Activated naive CD8-positive, alpha-beta T cell treated with anti-CD3 and anti-CD28 coated beads for 36 hours (primary cell): ENCODE measurements at regions not wholly inside any gene's neighbourhood (a gene's known extent, or its start where the extent isn't known, plus 50 kb on each side); places are given as distances from the start of the nearest gene placed in this dataset.
"Not testable (repeated sequence)": the region's sequence is repeated elsewhere in the genome, so short reads cannot be mapped to it uniquely, and the experiment has no call there.

Experiments
- DNase-seq: peaks from one replicate; pipeline ENCODE4 v3.0.0; 2021
- H3K27ac Mint-ChIP-seq: one replicate; pipeline ENCODE4 v1.8.0; 2022; ENCODE audit warnings: mild to moderate bottlenecking, moderate library complexity, mixed read lengths
- H3K27me3 Mint-ChIP-seq: one replicate; pipeline ENCODE4 v1.8.0; 2022; ENCODE audit warnings: mild to moderate bottlenecking, mixed read lengths
- H3K36me3 Mint-ChIP-seq: one replicate; pipeline ENCODE4 v1.8.0; 2021; ENCODE audit warnings: mild to moderate bottlenecking, mixed read lengths
- H3K4me1 Mint-ChIP-seq: one replicate; pipeline ENCODE4 v1.8.0; 2021; ENCODE audit warnings: mixed read lengths
- H3K4me3 Mint-ChIP-seq: one replicate; pipeline ENCODE4 v1.8.0; 2022; ENCODE audit warnings: mild to moderate bottlenecking, moderate library complexity, mixed read lengths
- H3K9me3 Mint-ChIP-seq: one replicate; pipeline ENCODE4 v1.8.0; 2022; ENCODE audit warnings: mixed read lengths

DNA sequence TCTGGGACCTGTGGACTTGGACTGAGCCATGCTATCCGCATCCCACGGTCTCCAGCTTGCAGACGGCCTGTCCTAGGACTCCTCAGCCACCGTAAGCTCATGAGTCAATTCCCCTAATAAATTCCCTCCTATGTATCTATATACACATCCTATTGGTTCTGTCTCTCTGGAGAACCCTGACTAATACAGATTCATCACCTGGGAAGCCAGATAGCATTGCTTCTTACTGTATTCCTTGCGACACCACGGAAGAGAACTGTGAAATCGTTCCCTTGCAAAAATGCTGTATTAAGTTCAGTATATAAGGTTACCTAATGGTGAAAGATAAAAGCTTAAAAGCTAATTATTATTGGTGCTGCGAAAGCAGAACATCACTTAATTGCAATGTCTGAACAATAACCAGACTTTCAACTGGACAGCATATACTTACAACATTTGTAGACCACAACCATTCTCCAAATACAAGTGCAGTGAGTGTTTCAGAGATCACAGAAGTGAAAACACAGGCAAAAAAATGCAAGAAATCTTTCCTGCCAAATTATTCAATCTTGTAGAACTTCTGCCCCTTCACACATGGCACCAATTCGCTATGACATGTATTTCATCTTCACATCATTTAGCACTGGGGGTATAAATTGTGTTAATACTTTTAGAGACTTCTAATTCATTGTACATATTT is 352.9 kb downstream of the TXNL1 start:
- Mint-ChIP-seq H3K9me3 (no peaks in the 10 kb centered on the region), H3K4me1 (no peaks in the 10 kb centered on the region), H3K36me3 (no peaks in the 10 kb centered on the region), H3K27ac (no peak overlapping the region), H3K27me3 (peaks cover 3% of the 10 kb centered on the region), H3K4me3 (no peak overlapping the region)
- no peak for DNase-seq

- no peak for DNase-seq
- no peak overlapping the region for H3K27ac Mint-ChIP-seq
- H3K4me3 Mint-ChIP-seq: no peak overlapping the region
- H3K36me3 Mint-ChIP-seq: no peaks in the 10 kb centered on the region
- no peaks in the 10 kb centered on the region for H3K9me3 Mint-ChIP-seq
- peaks cover 3% of the 10 kb centered on the region for H3K27me3 Mint-ChIP-seq
- no peaks in the 10 kb centered on the region for H3K4me1 Mint-ChIP-seq
These were observed 354.1 kb downstream of the TXNL1 start for GRCh38 chr18:56284319-56284718.

DNA sequence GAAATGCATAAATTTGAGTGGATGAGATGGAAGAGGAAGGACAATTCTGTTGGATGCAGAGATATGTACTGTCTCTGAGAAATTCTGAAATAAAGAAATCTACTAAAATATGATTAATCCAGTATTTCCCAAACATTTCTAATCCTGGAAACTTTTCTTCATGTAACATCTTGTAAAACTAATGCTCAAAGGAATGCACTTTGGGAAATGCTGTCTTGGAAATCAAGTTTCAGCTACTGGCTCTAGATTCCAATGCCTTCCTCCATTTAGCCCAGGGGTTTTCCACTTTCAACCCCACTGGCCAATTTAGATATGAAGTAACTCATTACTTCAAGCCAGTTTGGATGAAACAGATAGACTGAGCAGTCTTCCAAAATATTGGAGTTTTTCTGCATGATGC is 355.1 kb downstream of the TXNL1 start:
- Mint-ChIP-seq H3K27ac (no peak overlapping the region), H3K4me1 (no peaks in the 10 kb centered on the region), H3K4me3 (no peak overlapping the region), H3K36me3 (no peaks in the 10 kb centered on the region), H3K9me3 (no peaks in the 10 kb centered on the region), H3K27me3 (peaks cover 3% of the 10 kb centered on the region)
- no peak for DNase-seq

DNA sequence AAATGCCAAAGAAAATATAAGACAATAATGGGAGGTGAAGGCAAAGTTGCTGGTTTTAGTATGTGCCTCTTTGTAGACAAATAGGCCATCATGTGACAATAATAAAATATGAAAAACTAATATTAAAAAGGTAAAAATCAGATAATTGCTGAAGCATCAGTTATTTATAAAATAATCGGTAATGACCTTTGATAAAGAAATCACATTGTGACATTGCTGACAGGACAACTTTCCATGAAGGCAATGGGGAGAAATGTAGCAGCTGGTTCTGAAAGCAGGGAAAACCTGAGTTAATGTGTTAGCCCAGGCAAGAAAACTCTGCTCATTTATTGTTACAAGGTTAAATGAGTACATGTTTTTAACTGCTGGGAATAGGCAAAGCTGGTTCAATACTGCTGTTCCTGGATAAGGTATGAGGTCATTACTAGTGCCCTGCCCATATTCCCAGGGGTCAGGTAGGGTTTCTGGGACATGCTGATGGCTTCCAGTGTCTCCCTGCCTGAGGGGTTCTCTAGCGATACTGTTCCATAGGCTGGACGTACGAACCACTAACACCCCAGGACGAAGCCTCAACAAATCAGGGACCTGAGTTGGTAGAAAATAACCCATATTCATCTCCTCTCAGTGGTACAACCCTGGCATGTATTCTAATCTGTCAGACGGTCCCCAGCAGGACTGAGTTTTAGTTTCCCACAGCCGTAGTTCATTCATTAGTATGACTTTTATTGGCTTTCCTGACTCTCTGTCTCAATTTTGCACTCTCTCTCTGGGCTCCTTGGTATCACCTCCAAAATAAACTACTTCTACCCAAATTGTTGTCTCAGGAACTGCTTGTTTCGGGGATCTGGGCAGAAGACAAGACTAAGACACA is 355.9 kb downstream of the TXNL1 start:
- no peaks in the 10 kb centered on the region for H3K4me1 Mint-ChIP-seq
- H3K27me3 Mint-ChIP-seq: peaks cover 3% of the 10 kb centered on the region
- H3K9me3 Mint-ChIP-seq: no peaks in the 10 kb centered on the region
- no peak overlapping the region for H3K27ac Mint-ChIP-seq
- H3K36me3 Mint-ChIP-seq: no peaks in the 10 kb centered on the region
- H3K4me3 Mint-ChIP-seq: no peak overlapping the region
- no peak for DNase-seq

GRCh38 chr18:56279816-56280215 is 358.6 kb downstream of the TXNL1 start:
- H3K4me1 Mint-ChIP-seq, H3K4me3 Mint-ChIP-seq, H3K9me3 Mint-ChIP-seq, H3K27ac Mint-ChIP-seq, H3K27me3 Mint-ChIP-seq, DNase-seq, H3K36me3 Mint-ChIP-seq: not testable (repeated sequence)

GRCh38 chr18:56278421-56279003 is 359.9 kb downstream of the TXNL1 start:
- Mint-ChIP-seq H3K4me3 (no peak overlapping the region), H3K9me3 (no peaks in the 10 kb centered on the region), H3K36me3 (no peaks in the 10 kb centered on the region), H3K27ac (no peak overlapping the region), H3K27me3 (no peaks in the 10 kb centered on the region), H3K4me1 (no peaks in the 10 kb centered on the region)
- no peak for DNase-seq

DNA sequence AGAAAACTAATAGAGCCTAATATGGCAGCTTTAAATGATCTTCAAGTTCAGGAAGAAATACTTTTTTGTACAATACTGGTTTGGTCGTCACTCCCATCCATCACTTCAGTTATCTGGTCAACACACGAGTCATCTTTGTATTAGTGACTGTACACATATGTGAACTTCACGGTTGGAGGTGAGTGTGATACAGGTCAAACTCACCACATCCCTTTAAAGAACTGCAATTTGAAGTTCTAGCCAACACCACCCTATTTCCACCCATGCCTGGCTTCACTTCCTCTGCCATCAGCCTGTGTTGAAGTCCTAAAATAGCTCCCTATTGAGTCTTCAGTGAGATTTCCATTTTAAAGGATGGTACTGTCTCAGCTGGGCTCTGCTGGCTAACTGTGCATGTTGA is 361.9 kb downstream of the TXNL1 start:
- H3K9me3 Mint-ChIP-seq: peaks cover 2% of the 10 kb centered on the region
- H3K4me3 Mint-ChIP-seq: no peak overlapping the region
- no peaks in the 10 kb centered on the region for H3K36me3 Mint-ChIP-seq
- H3K4me1 Mint-ChIP-seq: no peaks in the 10 kb centered on the region
- DNase-seq: no peak
- H3K27me3 Mint-ChIP-seq: no peaks in the 10 kb centered on the region
- H3K27ac Mint-ChIP-seq: no peak overlapping the region

- no peak overlapping the region for H3K27ac Mint-ChIP-seq
- no peaks in the 10 kb centered on the region for H3K4me1 Mint-ChIP-seq
- H3K27me3 Mint-ChIP-seq: peaks cover 9% of the 10 kb centered on the region
- DNase-seq: no peak
- H3K36me3 Mint-ChIP-seq: no peaks in the 10 kb centered on the region
- H3K9me3 Mint-ChIP-seq: peaks cover 2% of the 10 kb centered on the region
- no peak overlapping the region for H3K4me3 Mint-ChIP-seq
These were observed 364.7 kb downstream of the TXNL1 start for GRCh38 chr18:56273541-56274219.

DNA sequence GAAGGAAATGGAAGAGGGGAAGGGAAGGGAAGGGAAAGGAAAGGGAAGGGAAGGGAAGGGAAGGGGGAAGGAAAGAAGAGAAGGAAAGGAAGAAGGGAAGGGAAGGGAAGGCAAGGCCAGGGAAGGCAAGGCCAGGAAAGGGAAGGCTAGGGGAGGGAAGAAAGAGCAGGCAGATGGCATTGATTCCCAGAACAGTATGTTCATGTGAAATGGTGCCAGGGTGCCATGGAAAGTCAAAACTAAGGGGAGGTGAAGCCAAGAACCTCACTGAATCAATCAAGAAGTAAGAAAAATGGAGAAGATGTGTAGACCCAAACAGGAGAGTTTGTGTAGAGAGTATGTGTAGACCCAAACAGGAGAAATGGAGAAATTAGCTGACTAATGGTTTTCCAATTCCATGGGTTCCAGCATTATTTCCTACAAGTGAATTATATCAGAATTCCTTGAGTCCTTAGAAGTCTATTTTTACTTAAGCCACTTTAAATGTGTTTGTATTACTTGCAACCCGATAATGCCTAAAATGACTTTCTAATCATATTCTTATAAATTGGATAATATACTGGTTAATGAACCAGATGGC is 367.6 kb downstream of the TXNL1 start:
- Mint-ChIP-seq H3K36me3 (no peaks in the 10 kb centered on the region), H3K4me1 (no peaks in the 10 kb centered on the region), H3K9me3 (peaks cover 2% of the 10 kb centered on the region), H3K27ac (no peak overlapping the region), H3K27me3 (peaks cover 9% of the 10 kb centered on the region), H3K4me3 (no peak overlapping the region)
- no peak for DNase-seq

DNA sequence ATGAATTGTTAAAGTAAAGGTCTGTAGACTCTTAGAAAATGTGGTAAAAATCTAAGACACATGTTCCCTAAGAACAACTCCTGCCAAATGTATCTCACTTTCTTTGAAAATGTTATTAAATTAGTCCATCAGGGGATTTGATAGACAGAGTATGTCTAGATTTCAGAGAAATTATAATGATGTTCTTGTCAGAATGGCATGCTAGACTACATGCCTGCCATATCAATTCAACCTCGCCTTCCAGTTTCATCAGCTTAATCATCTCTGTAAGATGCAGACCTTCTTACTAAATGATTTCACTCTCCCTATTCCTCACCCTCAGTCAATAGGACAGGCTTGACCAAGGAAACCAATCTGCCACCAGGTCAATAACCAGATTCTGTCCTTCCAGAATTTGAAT is 368.4 kb downstream of the TXNL1 start:
- Mint-ChIP-seq H3K4me1 (no peaks in the 10 kb centered on the region), H3K4me3 (no peak overlapping the region), H3K27me3 (peaks cover 9% of the 10 kb centered on the region), H3K9me3 (peaks cover 2% of the 10 kb centered on the region), H3K27ac (no peak overlapping the region), H3K36me3 (no peaks in the 10 kb centered on the region)
- no peak for DNase-seq

DNA sequence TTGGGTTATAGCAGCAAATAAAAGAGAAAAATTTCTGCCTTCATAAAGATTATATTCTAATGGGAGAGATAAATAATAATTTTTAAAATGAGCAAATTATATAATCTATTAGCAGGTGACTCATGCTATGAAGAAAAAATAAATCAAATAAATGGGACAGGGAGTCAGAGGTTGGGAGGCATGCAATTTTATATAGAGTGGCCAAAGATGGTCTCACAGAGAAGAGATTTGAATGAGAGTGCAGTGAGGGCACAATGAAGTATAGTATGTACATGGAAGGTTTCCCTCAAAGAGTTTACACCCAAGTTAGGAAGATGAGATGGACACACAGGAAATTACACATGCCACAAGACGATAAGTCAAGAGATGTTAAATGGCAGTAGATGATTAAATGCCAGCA is 369.4 kb downstream of the TXNL1 start:
- peaks cover 9% of the 10 kb centered on the region for H3K27me3 Mint-ChIP-seq
- H3K9me3 Mint-ChIP-seq: peaks cover 2% of the 10 kb centered on the region
- H3K27ac Mint-ChIP-seq: no peak overlapping the region

GRCh38 chr18:56267334-56267733 is 371.1 kb downstream of the TXNL1 start:
- no peak overlapping the region for H3K4me3 Mint-ChIP-seq
- no peaks in the 10 kb centered on the region for H3K4me1 Mint-ChIP-seq
- H3K27ac Mint-ChIP-seq: no peak overlapping the region
- no peaks in the 10 kb centered on the region for H3K36me3 Mint-ChIP-seq
- DNase-seq: no peak
- H3K9me3 Mint-ChIP-seq: peaks cover 2% of the 10 kb centered on the region
- H3K27me3 Mint-ChIP-seq: peaks cover 9% of the 10 kb centered on the region

More for the DNA sequence above, 369.4 kb downstream of the TXNL1 start:
- DNase-seq: no peak
- H3K4me3 Mint-ChIP-seq: no peak overlapping the region
- H3K4me1 Mint-ChIP-seq: no peaks in the 10 kb centered on the region
- H3K36me3 Mint-ChIP-seq: no peaks in the 10 kb centered on the region

DNA sequence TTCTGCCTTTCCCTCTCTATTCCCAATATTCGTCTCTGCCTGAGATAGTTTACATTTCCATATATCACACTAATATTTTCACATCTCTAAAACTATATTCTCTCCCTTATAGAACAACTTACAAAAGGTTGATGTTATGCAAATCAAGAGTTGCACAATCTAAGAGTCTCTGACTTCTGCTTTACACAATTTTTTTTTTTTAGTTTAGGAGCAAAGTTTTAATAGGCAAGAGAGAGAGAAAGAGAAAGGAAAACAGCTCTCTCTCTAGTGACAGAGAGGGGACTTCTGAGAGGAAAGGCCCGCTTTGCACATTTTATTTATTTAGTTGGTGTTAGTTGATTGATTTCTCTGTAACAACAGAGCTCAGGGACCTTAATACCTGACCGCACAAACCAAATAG is 380.2 kb downstream of the TXNL1 start:
- Mint-ChIP-seq H3K9me3 (peaks cover 3% of the 10 kb centered on the region), H3K27ac (no peak overlapping the region), H3K36me3 (no peaks in the 10 kb centered on the region), H3K27me3 (no peaks in the 10 kb centered on the region), H3K4me1 (no peaks in the 10 kb centered on the region), H3K4me3 (no peak overlapping the region)
- DNase-seq: no peak

DNA sequence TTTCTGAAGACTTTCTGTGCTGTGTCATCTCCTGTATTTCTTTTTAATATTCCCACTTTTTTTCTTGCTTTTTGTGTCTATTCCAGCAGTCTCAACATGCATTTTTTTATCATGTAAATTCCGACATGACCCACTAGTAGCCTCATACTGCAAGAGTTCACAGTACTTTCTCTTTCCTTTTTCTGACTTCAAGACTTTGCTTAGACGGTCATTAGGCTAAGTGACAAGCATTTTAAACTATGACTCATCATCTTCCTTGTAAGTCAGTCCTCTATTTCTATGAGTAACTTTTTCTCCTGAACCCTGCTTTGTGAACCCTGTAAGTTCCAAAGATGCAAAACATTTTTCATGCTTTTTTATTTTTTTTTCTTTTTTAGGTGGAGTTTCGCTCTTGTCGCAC is 381.2 kb downstream of the TXNL1 start:
- Mint-ChIP-seq H3K27ac (no peak overlapping the region), H3K4me1 (no peaks in the 10 kb centered on the region), H3K27me3 (peaks cover 1% of the 10 kb centered on the region), H3K9me3 (peaks cover 3% of the 10 kb centered on the region), H3K4me3 (no peak overlapping the region), H3K36me3 (no peaks in the 10 kb centered on the region)
- no peak for DNase-seq

DNA sequence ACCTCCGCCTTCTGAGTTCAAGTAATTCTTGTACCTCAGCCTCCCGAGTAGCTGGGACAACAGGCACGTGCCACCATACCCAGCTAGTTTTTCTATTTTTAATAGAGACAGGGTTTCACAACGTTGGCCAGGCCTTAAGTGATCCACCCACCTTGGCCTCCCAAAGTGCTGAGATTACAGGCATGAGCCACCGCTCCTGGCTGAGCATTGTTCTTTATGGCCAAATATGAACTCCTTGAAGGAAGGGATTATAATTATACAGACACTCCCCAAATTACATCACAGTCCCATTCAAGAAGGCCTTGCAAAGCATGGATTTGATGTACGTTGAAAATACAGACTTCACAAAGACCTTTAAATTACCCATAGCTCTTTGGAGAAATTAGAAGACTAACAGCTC is 381.7 kb downstream of the TXNL1 start:
- Mint-ChIP-seq H3K9me3 (peaks cover 3% of the 10 kb centered on the region), H3K36me3 (no peaks in the 10 kb centered on the region), H3K27ac (no peak overlapping the region), H3K27me3 (peaks cover 4% of the 10 kb centered on the region), H3K4me3 (no peak overlapping the region), H3K4me1 (no peaks in the 10 kb centered on the region)
- DNase-seq: no peak
